Peyer's patch (tissue), 4 donors: ENCODE measurements at regions not wholly inside any gene's neighbourhood (a gene's known extent, or its start where the extent isn't known, plus 50 kb on each side); places are given as distances from the start of the nearest gene placed in this dataset.

Experiments used
- DNase-seq, 3 donors: peaks; one replicate each; pipeline ENCODE4 v3.0.0-alpha.2; 2017 to 2019
- H3K27ac ChIP-seq, 4 donors: fragments of 200-600 bp; sonication (generic); one replicate each; pipeline ENCODE4 v1.5.1; 2016 to 2019
- H3K27me3 ChIP-seq, 2 donors: fragments of 200-600 bp; sonication (generic); one replicate each; pipeline ENCODE4 v1.5.1; 2019
- H3K36me3 ChIP-seq, 3 donors: fragments of 200-600 bp; sonication (generic); one replicate each; pipeline ENCODE4 v1.5.1; 2016 to 2019
- H3K4me1 ChIP-seq, 4 donors: fragments of 200-600 bp; sonication (generic); one replicate each; pipeline ENCODE4 v1.5.1; 2016 to 2019
- H3K4me3 ChIP-seq, 4 donors: fragments of 200-600 bp; sonication (generic); 1 replicate in 3 of 4; 2 replicates in 1 of 4; pipeline ENCODE4 v1.5.1; 2016 to 2019; ENCODE audit warnings: mild to moderate bottlenecking in 1 of 4
- H3K9me3 ChIP-seq, 4 donors: fragments of 200-600 bp; sonication (generic); one replicate each; pipeline ENCODE4 v1.5.1; 2016 to 2019; ENCODE audit warnings: mild to moderate bottlenecking in 1 of 4
- POLR2A ChIP-seq, 2 donors: fragments of 450-650 bp; IDR thresholded peaks; one replicate each; pipeline ENCODE4 v1.5.1; 2017; ENCODE audit warnings: antibody characterized with exemption in 2 of 2, mild to moderate bottlenecking in 2 of 2, moderate library complexity in 2 of 2
- TF ChIP-seq, protein P1 (sequence below), 6 experiments: fragments of 450-650 bp in 4 of 6; fragments of 200-600 bp in 2 of 6; sonication (generic) in 1 of 6; IDR thresholded peaks; one replicate each; pipeline ENCODE4 v1.5.1; 2017 to 2019; ENCODE audit warnings: antibody characterized with exemption in 6 of 6, mild to moderate bottlenecking in 3 of 6, moderate library complexity in 1 of 6

DNA sequence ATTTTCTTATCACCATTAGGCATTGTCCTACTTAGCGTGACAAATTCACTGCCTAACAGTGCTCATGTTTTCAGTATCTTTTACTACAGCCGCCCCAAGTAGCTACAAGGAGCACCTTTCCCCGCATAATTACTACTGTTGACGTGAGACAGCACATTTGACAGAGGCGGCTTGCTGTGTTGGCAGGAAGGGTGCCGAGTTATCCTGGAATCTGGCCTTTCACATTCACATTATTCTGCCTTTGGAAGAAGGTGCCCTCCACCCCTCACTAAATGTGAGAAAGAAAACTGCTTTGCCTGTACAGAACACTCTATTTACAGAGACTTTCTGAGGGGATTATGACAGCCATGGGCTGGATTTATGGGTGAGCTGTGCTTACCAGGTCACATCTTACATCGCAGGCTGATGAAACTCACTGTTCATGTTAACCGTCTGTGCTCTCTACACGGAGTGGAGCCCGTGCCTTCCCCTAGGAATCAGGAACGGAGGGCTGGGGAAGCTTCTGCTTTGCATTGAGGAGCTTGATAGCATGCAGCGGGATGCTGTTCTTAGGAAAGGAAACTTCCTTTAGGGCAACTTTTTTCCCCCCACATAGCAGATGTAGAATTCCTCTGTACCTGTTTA is 148.0 kb upstream of the ZRANB2 start:
- no peak for TF ChIP-seq POLR2A (IDR thresholded peaks at IDR 0.05)
- TF ChIP-seq, protein P1, sequence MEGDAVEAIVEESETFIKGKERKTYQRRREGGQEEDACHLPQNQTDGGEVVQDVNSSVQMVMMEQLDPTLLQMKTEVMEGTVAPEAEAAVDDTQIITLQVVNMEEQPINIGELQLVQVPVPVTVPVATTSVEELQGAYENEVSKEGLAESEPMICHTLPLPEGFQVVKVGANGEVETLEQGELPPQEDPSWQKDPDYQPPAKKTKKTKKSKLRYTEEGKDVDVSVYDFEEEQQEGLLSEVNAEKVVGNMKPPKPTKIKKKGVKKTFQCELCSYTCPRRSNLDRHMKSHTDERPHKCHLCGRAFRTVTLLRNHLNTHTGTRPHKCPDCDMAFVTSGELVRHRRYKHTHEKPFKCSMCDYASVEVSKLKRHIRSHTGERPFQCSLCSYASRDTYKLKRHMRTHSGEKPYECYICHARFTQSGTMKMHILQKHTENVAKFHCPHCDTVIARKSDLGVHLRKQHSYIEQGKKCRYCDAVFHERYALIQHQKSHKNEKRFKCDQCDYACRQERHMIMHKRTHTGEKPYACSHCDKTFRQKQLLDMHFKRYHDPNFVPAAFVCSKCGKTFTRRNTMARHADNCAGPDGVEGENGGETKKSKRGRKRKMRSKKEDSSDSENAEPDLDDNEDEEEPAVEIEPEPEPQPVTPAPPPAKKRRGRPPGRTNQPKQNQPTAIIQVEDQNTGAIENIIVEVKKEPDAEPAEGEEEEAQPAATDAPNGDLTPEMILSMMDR (IDR thresholded peaks at IDR 0.05) = no peak
- Histone ChIP-seq H3K36me3 (no peaks in the 10 kb centered on the region), H3K9me3 (no peaks in the 10 kb centered on the region), H3K27me3 (no peaks in the 10 kb centered on the region), H3K27ac (no peak overlapping the region), H3K4me3 (no peak overlapping the region), H3K4me1 (no peaks in the 10 kb centered on the region)
- no peak for DNase-seq

DNA sequence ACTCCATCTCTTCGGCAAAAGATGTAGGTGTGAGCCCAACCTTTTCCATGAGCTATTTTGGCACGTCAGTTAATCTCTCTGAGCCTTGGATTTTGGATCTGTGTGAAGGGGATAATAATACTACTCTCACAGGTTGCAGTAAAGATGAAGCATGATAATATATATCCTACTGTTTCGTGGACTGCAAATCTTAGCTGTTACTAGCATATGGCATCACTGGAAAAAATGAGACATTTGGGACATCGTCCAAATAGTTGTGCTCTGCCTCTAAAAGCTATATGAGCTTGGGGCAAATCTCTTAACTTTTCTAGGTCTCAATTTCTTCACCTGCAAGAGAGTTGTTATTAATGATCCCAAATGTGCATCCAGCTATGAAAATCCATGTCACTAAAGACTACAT is 147.4 kb upstream of the ZRANB2 start:
- H3K27me3 ChIP-seq = no peaks in the 10 kb centered on the region
- no peaks in the 10 kb centered on the region for H3K9me3 ChIP-seq
- no peak for DNase-seq

DNA sequence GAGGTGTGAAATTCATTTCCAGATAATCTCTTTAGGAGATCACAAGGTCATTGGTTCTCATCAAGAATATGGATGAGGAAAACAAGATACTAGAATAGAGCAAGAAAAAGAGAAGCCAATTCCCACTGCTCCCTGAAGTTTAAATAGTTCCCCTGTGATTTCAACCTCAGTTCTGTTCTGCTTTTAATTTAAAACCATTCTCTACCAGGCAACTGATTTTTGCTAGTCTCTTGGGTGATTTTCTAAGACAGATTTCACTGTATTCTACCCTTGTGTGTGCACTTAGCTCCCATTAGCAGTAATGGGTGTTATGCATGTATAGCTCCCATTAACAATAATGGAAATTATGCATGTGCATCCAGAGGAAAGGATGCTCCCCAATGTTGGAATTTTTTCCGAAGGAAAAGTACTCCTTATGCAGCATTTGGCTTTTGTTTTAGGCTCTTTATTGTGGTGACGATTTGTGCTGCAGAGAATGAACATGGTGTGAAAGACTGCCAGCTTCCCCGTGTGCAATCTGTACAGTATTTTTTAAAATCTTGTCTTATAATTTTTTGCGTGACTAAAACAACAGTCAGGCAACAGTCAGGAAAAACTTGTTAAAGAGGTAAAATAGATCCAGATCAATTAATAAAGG is 144.0 kb upstream of the ZRANB2 start:
- DNase-seq = no peak
- no peak for TF ChIP-seq POLR2A (IDR thresholded peaks at IDR 0.05)
- H3K9me3 ChIP-seq = no peaks in the 10 kb centered on the region
- no peaks in the 10 kb centered on the region for H3K36me3 ChIP-seq
- H3K27me3 ChIP-seq = no peaks in the 10 kb centered on the region
- no peak overlapping the region for H3K27ac ChIP-seq
- H3K4me1 ChIP-seq = no peaks in the 10 kb centered on the region
- H3K4me3 ChIP-seq = no peak overlapping the region

More for the DNA sequence above, 147.4 kb upstream of the ZRANB2 start:
- H3K27ac ChIP-seq = no peak overlapping the region
- no peak overlapping the region for H3K4me3 ChIP-seq
- no peaks in the 10 kb centered on the region for H3K36me3 ChIP-seq
- H3K4me1 ChIP-seq = no peaks in the 10 kb centered on the region
- TF ChIP-seq, protein P1 (IDR thresholded peaks at IDR 0.05) = no peak
- no peak for TF ChIP-seq POLR2A (IDR thresholded peaks at IDR 0.05)

DNA sequence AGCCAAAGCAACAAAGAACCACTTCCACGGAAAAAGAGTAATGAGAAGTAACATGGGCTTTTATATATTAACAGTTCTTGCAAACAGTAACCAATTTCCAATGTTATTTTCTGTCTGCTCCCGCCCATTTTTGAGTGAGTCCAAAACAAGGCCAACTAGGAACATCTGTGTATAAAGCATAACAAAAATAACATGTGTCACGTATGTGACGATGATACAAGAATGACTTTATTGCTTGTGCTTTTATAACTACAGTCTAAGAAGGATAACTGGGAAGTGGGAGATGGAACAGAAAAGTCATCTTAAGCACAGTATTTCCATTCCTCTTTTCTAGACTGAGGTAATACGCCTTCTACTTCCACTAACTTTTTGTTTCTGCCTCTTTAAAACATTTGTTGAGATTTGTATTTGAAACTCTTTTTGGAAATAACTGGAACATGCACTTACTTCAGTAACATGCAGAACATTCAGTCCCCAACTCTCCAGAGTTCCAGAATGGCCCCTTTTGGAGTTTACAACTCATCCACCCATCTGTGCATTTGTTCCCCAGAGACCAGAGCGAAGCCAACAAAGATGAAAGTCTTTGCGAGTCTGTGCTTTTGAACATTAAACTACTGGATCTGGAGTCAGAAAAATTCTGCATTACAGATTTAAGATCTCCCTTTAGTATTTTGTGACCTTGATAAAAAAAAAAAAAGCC is 143.0 kb upstream of the ZRANB2 start:
- Histone ChIP-seq H3K4me3 (no peak overlapping the region), H3K4me1 (no peaks in the 10 kb centered on the region), H3K36me3 (no peaks in the 10 kb centered on the region), H3K9me3 (no peaks in the 10 kb centered on the region), H3K27me3 (no peaks in the 10 kb centered on the region), H3K27ac (no peak overlapping the region)
- TF ChIP-seq, protein P1 (IDR thresholded peaks at IDR 0.05) = no peak
- no peak for DNase-seq

DNA sequence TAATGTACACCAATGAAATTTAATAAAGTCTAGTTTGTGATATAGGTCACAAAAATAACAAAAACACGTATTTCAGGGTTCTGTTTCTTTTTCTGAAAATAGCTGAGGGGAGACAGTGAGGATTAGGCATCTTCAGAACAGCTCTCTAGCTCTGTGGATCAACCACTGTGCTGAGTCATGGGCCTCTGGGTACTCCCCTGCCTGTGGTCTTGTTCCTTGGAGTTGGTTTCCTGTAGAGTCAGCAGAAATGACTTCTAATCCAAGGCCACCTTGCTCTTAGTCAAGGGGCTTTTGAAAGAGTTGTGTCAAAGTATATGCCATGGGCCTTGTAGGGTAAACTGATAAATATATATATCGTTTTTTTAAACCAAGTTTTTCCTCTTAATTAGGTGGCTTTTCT is 141.8 kb upstream of the ZRANB2 start:
- no peaks in the 10 kb centered on the region for H3K9me3 ChIP-seq
- no peak for DNase-seq
- TF ChIP-seq, protein P1 (IDR thresholded peaks at IDR 0.05) = no peak
- no peaks in the 10 kb centered on the region for H3K4me1 ChIP-seq
- H3K27ac ChIP-seq = no peak overlapping the region
- H3K27me3 ChIP-seq = no peaks in the 10 kb centered on the region
- H3K36me3 ChIP-seq = no peaks in the 10 kb centered on the region
- no peak overlapping the region for H3K4me3 ChIP-seq

DNA sequence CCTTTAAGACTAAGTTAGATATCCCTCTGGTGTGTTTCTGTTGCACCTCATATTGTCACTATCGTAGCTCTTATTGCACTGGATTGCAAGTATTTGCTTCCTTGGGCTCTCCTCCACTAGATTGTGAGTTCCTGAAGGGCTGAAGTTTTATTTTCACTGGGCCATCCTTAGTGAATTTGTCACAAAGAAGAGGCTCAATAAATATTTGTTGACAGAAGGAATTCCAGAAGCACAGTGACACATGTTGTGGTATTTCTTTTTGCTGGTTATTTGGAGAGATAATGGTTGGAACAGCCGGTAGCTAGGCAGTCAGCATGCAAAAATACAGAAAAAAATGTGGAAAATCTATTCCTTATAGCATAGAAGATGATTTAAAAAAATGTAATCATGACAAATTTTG is 129.9 kb upstream of the ZRANB2 start:
- Histone ChIP-seq H3K27me3 (no peaks in the 10 kb centered on the region), H3K9me3 (no peaks in the 10 kb centered on the region), H3K4me3 (no peak overlapping the region), H3K27ac (no peak overlapping the region), H3K4me1 (no peaks in the 10 kb centered on the region), H3K36me3 (no peaks in the 10 kb centered on the region)
- TF ChIP-seq, protein P1 (IDR thresholded peaks at IDR 0.05) = no peak
- TF ChIP-seq POLR2A (IDR thresholded peaks at IDR 0.05) = no peak
- no peak for DNase-seq
